ENCODE measurements at regions not wholly inside any gene's neighbourhood (a gene's known extent, or its start where the extent isn't known, plus 50 kb on each side); places are given as distances from the start of the nearest gene placed in this dataset.
"Not testable (repeated sequence)": the region's sequence is repeated elsewhere in the genome, so short reads cannot be mapped to it uniquely, and the experiment has no call there.

DNA sequence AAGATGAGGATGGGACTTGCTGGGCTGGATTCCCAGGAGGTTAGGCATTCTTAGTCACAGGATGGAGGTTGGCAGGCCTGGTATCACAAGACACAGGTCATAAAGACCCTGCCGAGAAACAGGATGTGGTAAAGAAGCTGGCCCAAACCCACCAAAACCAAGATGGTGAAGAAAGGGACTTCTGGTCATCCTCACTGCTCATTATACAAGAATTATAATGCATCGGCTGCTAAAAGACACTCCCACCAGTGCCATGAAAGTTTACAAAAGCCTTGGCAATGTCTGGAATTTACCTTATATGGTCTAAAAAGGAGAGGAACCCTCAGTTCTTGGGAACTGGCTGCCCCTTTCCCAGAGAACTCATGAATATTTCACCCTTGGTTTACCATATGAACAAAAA lies 345.5 kb upstream of the POM121L12 start:
- FAIRE-seq: no peak

DNA sequence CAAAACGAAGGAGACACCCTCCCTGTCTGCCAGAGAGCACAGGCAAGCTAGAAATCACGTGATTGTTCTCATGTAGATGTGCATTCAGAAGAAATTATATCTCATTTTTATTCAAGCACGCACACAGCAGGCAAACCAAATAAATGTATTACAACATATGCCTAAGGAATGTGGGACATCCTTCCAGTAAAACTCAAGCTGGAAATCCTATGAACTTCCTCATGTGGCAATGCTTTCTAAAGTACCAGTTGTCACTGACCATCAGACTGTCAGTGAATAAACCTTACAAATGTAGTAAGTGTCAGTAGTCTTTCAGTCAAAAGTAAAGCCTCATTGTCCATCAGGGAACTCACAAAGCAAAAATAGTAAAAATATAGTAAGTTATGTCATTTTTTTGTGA lies 350.1 kb upstream of the POM121L12 start:
- FAIRE-seq: no peak

DNA sequence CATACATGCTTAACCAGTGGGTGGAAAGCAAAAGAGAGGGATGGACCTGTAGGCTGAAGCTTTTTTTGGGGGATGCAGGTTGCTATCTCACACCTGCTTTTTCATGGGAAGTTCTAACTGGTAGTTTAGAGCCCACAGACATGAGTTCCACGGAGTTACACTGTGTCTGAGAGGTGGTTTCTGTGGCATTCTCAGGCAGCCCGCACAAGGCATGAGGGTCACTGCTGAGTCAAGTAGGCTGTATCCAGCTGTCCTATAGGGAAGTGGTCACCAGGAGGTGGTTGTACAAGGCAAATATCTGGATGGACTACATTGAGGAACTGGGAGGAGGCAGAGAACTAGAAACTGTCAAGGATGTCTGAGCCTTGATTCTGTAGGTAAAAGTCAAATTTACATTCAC lies 351.0 kb upstream of the POM121L12 start:
- FAIRE-seq: no peak

DNA sequence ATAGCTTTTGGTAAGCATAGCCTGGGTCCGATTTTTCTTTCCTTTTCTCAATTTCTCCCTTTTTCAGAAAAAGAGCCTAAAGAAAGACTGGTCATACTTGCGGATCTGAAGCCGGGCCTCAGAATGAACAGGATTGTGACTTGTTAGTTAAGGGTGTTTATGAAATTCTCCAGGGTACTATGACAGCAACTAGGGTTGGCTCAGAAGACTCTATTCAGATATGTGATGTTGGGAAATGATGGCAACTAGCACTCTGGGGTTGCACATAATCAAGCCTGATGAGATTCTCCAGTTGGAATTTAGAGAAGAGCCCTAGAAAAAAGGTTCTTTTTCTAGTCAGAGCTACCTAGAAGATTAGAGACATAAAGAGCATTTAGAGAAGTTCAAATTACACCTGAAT lies 352.4 kb upstream of the POM121L12 start:
- no peak for FAIRE-seq

DNA sequence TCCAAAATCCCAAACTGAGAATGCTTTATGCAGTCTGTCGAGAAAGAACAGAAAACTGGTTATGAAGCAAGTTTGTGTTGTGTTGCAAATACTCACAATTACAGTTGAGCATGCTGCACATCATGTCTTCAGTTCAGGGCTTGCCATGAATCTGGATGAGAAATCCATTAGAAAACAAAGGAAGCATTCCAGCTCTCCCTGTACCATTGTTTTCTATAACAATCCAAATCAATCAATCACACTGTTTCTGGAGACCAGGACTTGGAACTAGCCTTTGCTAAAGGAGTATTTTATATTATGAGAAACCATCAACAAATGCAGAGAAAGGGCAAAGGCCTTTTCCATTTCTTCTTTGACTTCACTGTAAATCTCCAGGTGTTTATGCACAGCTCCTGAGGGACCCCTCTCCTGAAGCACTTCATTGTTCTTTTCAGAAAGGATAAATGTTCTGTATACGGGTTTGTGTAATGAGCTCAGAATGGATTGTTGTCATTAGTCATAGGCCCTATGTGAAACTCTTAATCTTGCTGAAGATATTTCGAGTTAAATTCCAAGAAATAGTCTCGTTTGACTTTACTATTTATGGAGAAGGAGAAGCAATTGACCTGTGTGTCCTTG lies 364.7 kb upstream of the POM121L12 start:
- FAIRE-seq: no peak

DNA sequence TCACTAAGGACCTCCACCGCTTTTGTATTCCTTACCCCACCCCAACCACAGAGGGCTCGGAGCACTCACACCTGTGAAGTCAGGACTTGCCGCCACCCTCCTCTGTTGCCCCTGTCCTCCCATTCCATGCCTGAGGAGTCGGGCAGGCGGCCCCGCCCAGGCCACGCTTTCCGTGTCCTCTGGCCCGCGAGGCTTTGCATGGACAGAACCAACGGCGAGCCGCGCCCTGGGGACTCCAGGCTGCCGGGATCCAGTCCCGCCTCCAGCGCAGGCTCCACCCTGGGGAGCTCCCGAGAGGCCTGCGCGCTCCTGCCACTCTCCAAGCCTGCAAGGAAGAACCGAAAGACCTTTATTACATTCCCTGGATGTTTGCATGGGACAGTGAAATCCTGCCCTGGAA lies 366.4 kb upstream of the POM121L12 start:
- no peak for FAIRE-seq

DNA sequence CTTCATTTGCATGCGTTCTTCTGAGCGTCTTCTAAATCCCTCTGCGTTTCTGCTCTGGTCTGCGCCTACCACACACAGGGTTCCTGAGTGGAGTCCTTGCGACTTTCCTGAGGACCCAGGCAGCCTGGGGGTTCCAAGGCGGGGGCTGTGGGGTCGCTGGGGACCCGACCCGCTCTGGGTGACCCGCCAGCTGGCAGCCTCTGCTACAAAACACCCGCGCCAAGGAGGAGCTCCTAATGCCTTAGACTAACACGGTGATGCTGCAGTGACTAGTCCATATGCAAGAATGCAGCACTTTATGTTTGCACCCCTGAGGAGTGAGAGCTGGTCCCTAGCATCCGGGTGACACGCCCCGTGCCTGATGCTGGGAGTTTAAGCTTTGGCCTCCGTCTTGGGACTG lies 367.0 kb upstream of the POM121L12 start:
- FAIRE-seq: no peak

DNA sequence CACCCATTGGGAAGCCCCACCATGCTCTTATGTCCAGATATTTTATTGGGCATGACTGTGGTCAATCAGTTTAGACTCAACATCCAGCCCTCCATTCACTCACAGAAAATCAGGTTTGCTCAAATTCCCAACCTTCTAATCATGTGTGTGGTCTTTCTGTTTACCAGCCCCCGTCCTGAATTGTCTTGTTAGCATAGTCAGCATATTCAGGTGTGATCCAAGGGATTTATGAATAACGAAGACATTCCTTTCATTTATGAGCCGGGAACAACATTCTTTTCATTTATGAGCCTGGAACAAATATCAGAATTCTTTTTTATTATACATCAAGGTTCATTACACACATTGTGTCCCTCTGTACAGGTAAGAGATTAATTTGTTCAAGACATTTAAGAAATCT lies 376.3 kb upstream of the POM121L12 start:
- no peak for FAIRE-seq

DNA sequence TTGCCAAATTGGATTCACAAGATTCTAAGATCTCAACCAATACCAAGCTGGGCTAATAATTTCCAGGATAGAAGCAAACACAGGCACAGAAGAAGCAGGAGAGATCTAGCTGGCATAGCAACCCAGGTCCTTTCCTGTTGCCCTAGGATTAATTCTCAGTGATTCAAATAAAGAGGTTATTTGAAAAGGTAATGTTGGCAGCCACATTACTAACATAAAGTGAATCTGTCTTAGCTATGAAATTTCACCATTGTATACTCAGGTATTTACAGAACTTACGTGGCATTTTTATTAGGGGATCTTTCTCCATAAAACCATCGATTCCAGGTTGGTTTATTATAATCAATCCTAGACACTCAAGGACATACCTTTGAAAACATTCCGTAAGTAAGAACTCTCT lies 379.3 kb upstream of the POM121L12 start:
- FAIRE-seq: no peak

DNA sequence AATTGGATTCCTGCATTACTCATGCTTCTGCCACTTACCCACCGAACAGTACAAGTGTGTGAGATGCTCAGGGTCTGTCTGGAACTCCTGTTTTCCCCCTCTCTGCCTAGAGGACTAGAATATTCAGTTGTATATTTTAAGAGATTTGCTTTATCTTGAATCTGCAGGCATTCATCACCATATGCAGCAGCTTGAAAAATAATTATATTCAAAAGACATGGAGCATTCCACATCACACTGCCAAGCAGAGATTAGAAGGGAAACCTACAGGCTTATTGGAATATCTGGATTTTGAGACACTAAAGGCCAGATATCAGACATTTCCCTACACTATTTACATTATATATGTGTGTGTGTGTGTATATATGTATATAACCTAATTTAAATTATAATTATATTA lies 382.8 kb upstream of the POM121L12 start:
- no peak for FAIRE-seq

DNA sequence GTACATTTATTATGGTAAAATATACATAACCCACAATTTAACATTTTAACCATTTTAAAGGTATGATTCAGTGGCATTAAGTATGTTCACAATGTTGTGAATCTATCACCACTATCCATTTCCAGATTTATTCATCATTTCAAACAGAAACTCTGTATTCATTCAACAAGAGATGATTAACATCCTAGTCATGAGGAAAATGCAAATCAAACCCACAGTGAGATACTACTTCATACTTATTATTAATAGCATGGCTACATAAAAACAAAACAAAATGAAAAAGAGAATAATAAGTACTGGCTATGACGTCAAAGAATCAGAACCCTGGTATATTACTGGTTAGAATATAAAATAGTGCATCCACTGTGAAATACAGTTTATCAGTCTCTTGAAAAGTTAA lies 386.6 kb upstream of the POM121L12 start:
- no peak for FAIRE-seq

DNA sequence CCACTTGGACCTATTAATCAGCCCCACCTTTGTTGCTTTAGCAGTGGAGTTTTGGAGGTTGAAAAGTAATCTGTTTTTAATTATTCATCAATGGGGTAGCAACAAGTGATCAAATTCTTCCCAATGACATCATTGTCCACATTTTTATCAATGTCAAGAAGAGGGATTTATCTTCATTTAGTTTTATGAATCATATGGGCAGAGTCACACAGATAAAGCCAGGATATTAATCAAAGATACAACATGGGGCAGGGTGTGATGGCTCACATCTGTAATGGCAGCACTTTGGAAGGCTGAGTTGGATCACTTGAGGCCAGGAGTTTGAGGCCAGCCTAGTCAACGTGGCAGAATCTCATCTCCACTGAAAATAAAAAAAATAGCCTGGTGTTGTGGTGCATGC lies 388.4 kb upstream of the POM121L12 start:
- FAIRE-seq: no peak

DNA sequence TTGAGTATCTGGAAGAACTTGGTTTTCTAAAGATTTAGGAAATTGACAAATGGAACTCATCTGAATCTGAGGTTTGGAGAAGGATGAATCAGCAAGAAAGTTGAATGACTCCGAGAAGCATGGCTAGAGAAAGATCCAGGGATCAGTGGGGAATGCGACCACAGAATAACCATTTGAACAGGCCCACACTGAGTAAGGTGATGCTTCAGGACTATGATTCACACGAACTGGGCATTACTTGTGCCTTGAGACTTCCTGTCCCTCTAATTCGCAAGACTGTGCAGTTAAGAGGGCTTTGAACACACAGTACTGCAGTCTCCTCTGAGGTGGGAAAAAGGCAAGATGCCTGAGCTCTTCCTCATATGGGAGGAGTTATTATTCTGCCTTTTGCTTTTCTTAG lies 395.5 kb upstream of the POM121L12 start:
- no peak for FAIRE-seq

DNA sequence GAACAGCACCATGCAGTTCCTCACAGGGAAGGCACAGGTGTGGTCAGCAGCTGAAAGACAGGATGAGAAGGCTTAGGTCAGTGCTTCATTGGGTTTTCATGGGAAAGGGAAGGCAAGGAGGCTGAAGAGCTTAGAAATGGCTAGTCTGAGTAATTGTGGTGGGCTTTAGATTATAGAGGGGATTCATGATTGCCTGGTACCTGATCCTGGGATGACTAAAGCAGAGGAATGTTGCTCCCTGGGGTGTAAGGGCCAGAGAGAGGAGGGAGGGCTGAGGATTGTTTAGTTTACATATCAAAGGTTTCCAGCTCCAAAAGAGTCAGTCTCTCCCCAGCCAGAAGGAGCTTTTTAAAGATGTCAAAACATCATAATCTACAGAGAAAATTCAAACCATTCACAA lies 396.3 kb upstream of the POM121L12 start:
- FAIRE-seq: no peak

DNA sequence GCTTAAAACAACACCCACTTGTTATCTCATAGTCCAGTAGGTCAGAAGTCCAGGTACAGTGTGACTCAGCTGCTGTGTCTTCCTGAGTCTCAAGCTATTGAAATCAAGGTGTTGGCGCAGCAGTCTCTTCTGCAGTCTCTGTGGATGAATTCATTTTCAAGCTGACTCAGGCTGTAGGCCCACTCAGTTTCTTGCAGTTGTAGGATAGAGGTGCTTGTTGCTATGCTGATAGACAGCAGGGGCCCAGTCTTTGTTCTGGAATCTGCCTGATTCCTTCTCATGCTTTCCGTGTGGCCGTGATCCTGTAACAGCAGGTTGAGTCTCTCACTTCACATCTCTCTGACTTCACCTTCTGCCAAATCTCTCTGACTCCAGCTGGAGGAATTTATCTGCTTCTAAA lies 400.4 kb upstream of the POM121L12 start:
- no peak for FAIRE-seq

DNA sequence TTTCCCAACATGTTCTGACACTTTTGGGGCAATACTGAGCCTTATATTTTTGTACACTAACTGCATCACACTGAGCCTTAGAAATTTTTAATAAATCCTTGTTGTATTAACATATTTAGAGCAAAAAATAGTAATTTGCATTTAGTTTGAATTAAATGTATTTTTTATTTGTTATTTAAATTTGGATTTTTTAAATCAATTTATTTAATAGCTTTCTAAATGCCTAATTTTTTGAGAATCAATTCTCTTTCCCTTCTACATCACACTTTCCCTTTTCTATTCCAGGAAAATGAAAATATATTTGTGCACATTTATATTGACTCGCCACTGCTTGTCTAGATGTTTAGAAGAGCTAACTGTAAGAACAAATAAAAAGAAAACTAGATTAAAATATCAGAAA lies 414.6 kb upstream of the POM121L12 start:
- FAIRE-seq: no peak

DNA sequence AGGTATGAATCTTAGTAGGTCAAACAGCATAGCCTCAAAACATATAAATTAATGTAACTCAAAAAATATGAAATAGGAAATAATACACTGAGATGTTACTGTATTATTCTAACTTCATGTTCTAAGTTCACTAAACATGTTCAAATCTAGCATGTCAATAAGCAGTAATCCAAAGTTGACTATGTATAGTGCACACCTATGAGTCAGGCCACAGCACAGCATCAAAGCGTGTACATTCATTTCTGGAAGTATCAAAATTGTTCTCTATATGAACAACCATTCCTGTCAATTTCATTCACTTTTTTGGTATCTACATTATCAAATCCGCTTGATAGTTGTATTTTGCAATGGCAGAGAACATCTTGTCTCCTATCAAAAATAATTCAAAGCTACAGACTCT lies 418.9 kb upstream of the POM121L12 start:
- no peak for FAIRE-seq

DNA sequence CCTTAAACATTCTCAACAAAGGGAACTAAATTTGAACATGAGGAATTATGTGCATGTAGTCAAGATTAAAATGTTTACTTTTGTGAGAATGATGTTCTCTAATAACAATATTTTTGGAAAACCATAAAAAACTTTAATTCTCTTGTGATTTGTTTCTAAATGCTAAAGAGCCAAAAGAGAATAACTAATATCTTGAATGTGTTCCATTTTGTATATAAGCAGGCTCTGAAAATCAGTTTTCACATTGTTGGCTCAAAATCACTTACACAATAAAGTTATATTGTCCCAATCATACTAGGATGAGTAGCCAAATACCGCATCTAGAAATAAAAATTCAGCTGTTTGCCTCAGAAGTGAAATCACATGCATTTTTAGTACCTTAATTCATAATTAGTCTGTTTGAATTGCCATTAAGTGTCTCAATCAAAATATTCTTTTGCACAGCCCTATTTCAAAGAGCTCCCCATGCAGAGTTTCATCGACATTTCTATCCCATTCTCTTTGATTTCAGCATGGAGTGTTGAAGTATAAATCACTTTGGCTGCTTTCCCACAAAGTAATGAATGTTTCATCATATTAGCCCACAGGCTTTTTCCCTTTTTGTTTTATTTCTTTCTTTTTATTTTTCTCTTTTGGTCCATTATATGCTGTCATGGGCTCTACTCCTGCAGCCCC lies 420.3 kb upstream of the POM121L12 start:
- FAIRE-seq: no peak

DNA sequence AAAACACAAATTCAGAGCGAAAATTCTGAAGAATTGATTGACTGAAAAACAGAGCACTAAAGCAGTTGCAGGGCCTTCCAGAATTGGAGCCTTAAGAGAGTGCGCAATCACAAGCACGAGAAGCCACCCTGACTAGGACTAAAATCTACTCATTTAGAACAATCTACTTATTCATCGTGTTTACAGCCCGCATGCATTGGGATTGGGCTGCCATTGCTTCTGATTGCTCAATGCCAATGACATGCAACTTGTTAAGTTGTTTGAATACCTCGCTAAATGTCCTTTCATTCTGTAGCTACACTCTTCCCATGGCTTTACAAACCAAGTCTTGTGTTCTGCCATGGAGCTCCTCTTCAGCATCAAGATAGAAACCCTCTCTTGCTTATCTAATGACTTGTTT lies 425.9 kb upstream of the POM121L12 start:
- no peak for FAIRE-seq

DNA sequence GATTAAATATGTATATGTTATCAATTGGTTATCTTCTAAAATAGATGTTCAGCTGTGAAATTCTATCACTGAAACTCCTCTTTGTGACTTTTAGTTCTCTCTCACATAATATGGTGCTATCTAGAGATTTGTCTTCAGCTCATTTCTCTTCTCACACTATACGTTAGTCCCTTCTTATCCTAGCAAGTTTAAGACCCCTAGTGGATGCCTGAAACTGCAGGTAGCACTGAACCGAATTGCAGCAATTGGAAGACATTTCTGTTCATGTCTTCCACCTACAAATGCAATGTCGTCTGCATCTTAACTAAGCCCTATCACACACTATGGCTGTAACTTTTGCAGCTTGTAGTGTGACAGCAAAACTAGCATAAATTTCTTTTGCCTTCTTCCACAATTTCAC lies 442.7 kb upstream of the POM121L12 start:
- no peak for FAIRE-seq

DNA sequence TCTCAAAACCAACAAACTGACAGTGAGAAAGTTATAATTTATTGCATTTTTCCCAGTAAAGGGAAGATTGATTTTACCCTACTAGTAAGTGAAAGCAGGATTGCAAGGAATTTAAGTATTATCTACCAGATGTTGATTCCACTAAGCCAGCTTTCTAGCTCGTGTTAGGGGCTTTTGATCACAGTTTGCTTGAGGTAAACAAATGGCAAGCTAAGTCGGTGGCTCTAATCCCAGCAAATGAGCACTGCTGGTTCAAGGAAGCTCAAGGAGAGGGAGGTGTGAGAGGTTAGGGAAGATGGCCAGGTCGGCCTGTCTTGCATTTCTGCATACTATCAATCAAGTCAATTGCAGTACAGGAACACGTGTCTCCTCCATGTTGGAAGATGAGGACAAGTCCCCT lies 448.7 kb upstream of the POM121L12 start:
- no peak for FAIRE-seq

DNA sequence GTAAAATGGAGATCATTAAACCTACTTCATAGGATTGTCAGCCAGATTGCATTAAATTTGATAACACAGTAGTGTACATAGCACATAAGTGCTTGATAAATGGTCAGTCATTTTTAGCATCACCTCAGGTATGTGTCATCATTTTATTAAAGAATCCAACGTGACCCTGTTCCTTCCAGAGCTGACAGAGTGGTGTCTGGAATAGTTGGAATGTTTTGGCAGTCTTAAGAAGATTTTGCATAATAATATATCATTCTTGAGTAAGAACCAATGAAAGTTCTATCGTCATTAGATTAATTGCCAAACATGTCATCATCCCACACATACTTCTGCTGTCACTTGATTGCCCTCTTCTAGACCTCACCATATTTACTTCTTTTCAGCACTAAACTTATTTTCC lies 451.4 kb upstream of the POM121L12 start:
- FAIRE-seq: no peak

DNA sequence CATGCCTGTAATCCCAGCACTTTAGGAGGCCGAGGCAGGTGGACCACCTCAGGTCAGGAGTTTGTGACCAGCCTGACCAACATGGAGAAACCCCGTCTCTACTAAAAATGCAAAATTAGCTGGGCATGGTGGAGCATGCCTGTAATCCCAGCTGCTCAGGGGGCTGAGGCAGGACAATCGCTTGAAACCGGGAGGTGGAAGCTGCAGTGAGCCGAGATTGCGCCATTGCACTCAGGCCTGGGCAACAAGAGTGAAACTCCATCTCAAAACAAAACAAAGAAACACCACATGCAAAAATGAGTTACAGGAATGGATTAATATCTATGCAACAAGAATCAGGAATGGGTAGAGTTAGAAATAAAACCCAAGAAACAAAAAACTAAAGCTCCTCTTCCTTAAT lies 462.3 kb upstream of the POM121L12 start:
- FAIRE-seq: not testable (repeated sequence)

DNA sequence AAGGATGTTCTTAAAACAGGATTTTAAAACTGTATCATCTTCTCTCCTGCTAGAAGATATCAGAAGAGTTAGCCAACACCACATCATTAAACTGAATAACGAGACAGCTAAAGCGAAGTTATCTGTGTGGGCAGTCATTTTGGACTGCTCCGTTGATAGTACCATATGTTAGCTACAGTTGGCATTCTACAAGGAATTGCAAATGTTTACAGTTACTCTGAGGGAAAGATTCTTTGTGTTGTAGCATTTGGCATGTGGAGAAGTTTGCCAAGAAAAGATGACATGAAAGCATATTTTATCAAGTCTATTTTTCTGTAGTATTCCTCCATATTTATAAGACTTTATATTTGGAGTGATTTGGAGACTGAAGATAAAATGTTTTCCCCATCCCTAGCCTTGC lies 464.4 kb upstream of the POM121L12 start:
- no peak for FAIRE-seq

DNA sequence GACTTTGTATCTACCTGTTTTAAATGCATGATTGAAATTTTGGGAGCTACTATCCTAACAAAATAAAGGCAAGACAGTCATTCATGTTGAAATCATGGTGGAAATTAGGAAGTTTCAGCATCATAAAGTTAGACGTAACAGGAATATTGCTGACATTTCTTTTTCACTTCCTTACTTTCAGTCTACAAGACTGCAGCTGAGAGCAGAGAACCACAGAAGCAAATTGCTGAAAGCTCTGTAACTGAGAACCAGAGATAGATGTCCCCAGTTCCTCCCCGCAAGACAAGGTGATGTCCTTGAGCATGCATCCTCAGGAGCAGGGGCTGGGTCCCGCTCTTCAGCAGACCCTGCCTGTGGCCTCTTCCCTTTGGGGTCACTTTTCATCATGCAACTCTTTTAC lies 466.3 kb upstream of the POM121L12 start:
- no peak for FAIRE-seq

Data from TTC549 (cell line).